GM12873 (cell line): ENCODE measurements at regions not wholly inside any gene's neighbourhood (a gene's known extent, or its start where the extent isn't known, plus 50 kb on each side); places are given as distances from the start of the nearest gene placed in this dataset.

Experiments used
- TF ChIP-seq, protein P1 (sequence below): IDR thresholded peaks from 2 replicates; pipeline ENCODE4 v1.5.1; 2012; ENCODE audit warnings: low read depth, mild to moderate bottlenecking, moderate library complexity, low read length, control low read depth; ENCODE audit not compliant: insufficient read depth; ENCODE audit errors: missing control alignments

DNA sequence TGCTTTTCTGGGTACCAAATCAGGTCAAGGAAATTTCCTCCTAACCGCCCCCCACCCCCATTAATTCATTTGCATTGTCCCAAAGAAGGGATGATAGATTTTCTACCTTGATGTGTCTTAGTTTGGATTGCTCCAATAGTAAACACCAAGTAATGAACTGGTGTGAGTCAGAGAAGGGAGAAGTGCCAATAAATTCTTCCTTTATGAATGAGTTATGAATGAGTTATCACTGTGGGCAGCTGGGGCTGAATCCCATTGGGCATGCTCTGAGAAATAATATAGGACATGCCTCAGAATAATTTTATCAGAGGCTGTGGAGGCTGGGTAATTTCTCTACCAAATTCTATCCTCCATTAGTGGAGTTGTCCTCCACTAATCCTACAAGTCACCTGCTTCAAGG, 277.9 kb upstream of the FLRT2 start:
- TF ChIP-seq, protein P1, sequence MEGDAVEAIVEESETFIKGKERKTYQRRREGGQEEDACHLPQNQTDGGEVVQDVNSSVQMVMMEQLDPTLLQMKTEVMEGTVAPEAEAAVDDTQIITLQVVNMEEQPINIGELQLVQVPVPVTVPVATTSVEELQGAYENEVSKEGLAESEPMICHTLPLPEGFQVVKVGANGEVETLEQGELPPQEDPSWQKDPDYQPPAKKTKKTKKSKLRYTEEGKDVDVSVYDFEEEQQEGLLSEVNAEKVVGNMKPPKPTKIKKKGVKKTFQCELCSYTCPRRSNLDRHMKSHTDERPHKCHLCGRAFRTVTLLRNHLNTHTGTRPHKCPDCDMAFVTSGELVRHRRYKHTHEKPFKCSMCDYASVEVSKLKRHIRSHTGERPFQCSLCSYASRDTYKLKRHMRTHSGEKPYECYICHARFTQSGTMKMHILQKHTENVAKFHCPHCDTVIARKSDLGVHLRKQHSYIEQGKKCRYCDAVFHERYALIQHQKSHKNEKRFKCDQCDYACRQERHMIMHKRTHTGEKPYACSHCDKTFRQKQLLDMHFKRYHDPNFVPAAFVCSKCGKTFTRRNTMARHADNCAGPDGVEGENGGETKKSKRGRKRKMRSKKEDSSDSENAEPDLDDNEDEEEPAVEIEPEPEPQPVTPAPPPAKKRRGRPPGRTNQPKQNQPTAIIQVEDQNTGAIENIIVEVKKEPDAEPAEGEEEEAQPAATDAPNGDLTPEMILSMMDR = no peak

DNA sequence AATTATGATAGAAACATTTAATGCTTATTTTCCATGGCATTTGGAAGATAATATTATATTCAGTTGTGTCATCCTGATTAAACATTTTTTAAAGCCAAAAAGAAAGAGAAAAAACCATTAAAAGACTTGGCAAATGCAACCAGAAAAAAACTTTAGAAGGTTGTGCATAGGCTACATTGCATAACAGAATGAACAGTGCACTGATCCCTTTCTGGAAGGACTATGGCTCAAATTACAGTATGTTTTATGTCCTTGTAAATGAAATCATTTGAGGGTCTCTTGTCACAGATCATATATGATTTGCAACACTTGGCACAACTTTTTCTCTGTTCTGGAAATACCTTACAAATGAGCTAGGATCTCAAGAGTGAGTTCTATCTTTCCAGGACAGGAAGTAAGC, 275.2 kb upstream of the FLRT2 start:
- TF ChIP-seq, protein P1 = no peak

DNA sequence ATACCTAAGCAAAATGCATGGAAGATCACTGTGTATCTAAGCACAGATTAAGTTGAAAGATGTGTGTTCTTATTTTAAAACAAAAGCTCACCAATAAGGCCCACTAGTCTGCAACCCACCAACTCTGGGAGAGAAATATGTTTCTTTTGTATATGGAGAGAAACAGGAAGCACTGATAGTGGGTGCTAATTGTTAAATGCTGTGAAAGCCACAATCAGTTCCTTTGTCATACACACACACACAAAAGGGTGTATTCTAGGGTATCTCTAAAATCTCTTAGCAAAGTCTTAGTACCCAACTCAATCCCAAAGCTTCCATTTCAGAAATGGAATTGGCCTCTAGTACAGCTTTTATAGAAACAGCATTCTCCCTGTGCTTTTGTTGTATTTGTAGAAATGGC, 272.7 kb upstream of the FLRT2 start:
- TF ChIP-seq, protein P1 = no peak

DNA sequence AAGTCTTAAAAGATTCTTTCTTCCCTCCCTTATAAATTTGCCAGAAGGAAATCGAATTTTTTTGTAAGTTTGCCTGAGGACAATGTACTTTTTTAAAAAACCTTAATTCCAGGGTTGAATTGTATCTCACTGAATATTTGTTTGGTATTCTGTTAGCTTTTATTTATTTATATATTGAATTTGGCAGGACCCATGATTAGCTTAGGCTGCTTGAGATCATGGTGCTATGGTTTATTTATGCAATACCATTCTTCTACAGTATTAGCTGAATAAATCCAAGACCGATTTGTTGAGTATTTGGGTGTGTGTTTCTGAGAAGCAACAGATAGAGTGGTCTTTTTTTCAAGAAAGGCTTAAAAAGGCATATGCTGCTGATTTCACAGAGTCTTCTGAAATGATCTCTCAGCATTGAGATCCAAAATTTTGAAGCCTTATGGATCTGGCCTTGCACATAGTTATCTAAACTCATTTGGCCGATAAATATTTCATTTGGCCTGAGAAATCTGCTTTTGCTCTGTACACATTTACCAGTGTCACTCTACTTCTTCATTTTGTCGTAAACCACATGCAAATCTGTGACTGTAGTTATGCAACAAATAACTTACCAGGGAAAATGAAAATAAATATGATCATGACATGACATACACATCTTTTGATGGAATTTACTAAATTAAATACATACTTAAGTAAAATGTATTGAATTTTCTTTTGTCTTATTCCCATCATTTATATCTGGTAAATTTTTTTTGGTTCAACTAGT, 265.8 kb upstream of the FLRT2 start:
- TF ChIP-seq, protein P1 = no peak

DNA sequence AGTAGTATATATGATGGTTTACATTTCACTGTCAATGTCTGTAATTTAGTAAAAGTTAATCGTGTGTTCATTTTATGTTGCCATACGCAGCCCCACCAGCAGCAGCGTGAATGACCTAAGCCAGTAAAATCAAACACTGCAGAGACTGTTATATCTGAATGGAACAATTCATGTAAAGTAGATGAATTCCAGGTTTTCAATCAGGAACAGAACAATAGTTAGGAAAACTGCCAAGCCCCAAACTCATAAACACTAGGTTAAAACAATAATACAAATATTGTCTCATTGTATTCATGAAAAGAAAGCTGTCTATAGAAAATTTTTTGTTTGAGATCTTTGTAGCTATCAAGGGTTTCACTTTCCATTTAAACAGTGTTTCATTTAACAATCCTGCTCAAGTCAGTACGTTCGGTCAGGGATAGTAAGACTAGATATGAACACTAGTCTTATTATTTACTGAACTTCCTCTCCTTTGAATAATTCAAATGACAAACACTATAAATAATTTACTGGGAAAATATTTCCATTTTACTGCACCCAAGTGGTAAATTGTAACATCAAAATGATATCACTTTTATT, 256.8 kb upstream of the FLRT2 start:
- TF ChIP-seq, protein P1 = no peak

DNA sequence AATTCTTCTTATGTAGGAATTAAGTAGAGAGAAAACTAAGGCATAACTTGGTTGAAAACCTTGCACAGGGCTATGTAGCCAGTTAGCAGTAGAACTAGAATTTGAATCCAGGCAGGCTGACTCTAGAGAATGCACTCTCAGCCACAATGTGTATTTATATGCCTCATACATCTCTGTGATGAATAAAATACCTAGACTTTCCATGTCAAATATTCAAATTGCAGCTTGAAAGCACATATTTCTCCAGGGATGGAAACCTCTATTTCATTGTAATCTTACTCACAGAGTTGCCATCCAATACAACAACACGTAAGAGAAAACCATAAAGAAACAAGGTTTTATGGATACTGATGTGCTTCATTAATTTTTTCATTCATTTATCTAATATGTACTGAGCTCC, 256.0 kb upstream of the FLRT2 start:
- TF ChIP-seq, protein P1 = no peak

DNA sequence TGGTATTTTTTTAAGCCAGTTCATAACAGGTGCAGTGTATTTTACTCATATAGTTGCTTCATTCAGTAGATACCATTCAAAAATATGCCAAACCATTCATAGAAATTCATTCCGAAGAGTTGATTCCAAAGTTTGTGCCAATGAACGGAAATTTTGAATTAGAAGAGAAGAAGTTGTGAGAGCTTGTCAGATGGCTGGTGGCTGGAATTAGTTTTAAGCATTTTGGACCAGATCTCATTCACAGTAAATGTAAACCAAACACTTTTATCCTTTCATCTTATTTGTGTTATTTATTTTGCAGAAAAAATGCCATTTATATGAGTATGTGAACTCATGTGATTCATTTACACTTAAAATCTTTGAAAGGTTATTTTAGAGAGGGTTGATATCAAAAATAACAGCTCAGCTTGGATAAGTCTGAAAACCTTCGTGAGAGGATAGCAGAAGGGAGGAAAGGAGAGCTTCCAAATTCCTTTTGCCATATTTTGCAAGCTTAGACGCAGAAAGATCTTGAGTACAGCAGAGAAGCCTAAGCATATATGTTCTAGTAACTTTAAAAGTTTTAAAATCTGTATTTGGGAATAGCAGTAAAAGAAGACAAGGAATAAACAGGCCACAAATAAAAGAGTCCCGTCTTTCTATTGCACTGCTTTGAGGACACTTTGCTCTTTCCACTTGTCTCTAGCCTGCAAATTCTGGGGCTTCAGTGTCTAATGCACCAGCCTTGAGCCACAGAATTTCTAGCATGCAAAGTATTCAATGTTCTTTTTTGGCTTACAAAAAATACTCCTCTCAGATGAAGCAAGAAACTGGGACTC, 253.6 kb upstream of the FLRT2 start:
- TF ChIP-seq, protein P1 = no peak
